RWPE1 (cell line): ENCODE measurements at regions not wholly inside any gene's neighbourhood (a gene's known extent, or its start where the extent isn't known, plus 50 kb on each side); places are given as distances from the start of the nearest gene placed in this dataset.
A peak's percentile ranks its signal among the peaks of the same experiment; 100 is the strongest.

Experiments
- CTCF ChIA-PET: fragments of 350-600 bp; sonication (Branson Sonifier 250); formaldehyde crosslinking; extraction: SDS; loops from one replicate; lab custom pipeline; 2021; lab: Yijun Ruan, JAX
- POLR2A ChIA-PET: fragments of 400-600 bp; formaldehyde crosslinking; extraction: SDS; loops from one replicate; lab custom pipeline; 2020; ENCODE audit warnings: antibody characterized with exemption; ENCODE audit not compliant: low non-redundant PET; lab: Yijun Ruan, JAX
- DNase-seq: peaks from one replicate; pipeline ENCODE4 v3.0.0; 2012; ENCODE audit warnings: low spot score
- H3K27ac ChIP-seq: fragments of 450-650 bp; 2 replicates; pipeline ENCODE4 v1.5.1; 2017
- CTCF ChIP-seq: fragments of 450-650 bp; conservative IDR thresholded peaks from 2 replicates; pipeline ENCODE4 v1.5.1; 2017; ENCODE audit warnings: low read depth, mild to moderate bottlenecking

DNA sequence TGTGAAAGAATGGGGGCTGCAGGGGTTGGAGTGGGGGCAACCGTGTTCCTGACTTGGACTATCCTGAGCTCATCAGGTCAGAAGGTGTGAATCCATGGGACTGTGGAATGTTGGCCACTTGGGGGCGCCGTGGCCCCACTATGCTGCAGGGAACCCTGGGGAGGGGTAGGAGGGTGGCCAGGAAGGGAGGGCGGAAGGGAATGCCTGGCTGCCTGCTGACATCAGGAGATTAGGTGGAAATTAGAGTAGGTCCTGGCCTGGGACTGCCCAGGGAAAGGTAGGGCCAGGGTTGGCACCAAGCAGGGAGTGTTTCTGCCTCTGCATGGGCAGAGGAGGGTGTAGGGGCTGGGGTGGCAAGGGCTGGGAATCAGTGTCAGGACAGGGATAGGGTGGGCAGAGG is 65.8 kb upstream of the PRSS58 start:
- no peak for DNase-seq

DNA sequence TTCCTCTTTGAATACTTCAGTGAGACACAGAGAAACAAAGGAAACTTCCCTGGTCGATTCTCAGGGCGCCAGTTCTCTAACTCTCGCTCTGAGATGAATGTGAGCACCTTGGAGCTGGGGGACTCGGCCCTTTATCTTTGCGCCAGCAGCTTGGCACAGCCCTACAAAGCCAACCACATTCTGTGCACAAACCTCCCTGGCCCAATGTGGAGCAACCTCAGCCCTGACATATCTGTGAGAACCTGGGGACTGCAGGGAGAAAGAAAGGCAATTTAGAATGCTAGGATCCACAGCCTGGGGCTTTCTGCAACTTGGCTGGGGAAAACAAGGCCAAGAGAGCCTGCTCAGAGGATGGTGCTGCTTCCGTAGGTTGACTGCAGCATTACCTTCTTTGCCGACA is 63.5 kb upstream of the PRSS58 start:
- POLR2A ChIA-PET, result no interaction called here
- DNase-seq, result no peak
- TF ChIP-seq CTCF, result no peak
- CTCF ChIA-PET, result interaction anchor here (0.8 kb wide), 1 partner anchor 18 kb away, joined by 3 read pairs; no protein-coding TSS in a partner anchor
- H3K27ac ChIP-seq, result no peak overlapping the region

More for the DNA sequence above, 65.8 kb upstream of the PRSS58 start:
- TF ChIP-seq CTCF, result peak; percentile 14; the same call in 1 of the 2 replicates
- no peak overlapping the region for H3K27ac ChIP-seq
- ChIA-PET CTCF (interaction anchor here (0.6 kb wide), 1 partner anchor 18 kb away, joined by 3 read pairs; no protein-coding TSS in a partner anchor), POLR2A (no interaction called here)

DNA sequence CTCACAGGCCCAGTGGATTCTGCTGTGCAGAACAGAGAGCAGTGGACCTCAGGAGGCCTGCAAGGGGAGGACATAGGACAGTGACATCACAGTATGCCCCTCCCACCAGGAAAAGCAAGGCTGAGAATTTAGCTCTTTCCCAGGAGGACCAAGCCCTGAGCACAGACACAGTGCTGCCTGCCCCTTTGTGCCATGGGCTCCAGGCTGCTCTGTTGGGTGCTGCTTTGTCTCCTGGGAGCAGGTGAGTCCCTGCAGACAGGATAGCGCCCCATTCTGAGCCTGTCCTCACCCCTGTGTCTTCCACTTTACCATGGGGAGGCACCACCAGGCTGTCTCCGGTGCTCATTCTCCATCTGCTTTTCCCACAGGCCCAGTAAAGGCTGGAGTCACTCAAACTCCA is 63.0 kb upstream of the PRSS58 start:
- TF ChIP-seq CTCF, result no peak
- CTCF ChIA-PET, result interaction anchor here (0.8 kb wide), 1 partner anchor 18 kb away, joined by 3 read pairs; no protein-coding TSS in a partner anchor
- POLR2A ChIA-PET, result no interaction called here
- no peak overlapping the region for H3K27ac ChIP-seq
- no peak for DNase-seq

GRCh38 chr7:142319970-142320369 is 62.1 kb upstream of the PRSS58 start:
- no peak for DNase-seq
- CTCF ChIA-PET, result no interaction called here
- no peak for TF ChIP-seq CTCF
- H3K27ac ChIP-seq, result no peak overlapping the region
- POLR2A ChIA-PET, result no interaction called here

DNA sequence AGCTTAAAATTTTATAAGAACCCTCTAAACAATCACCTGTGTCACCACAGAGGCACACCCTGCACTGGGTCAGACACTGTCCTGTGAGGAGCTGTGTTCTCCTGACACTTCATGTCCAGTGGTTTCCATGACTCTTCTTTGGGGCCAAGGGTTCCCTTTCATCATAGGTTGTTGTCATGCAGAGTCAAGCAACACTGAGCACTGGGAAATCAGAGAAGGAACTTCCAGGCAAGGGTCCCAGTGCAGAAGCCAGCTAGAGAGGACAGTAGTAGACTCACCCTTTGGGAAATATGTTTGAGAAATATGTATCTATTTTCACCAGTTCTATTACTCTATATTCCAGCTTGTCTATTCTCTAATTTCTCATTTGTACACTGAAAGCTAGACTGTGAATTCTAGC is 56.4 kb upstream of the PRSS58 start:
- H3K27ac ChIP-seq, result no peak overlapping the region
- DNase-seq, result no peak
- no peak for TF ChIP-seq CTCF
- ChIA-PET POLR2A (no interaction called here), CTCF (interaction anchor here (0.5 to 0.6 kb wide), 2 partner anchors 8 to 9 kb away, joined by 3 read pairs; no protein-coding TSS in a partner anchor)

GRCh38 chr7:142313528-142313927 is 55.7 kb upstream of the PRSS58 start:
- no peak overlapping the region for H3K27ac ChIP-seq
- CTCF ChIA-PET, result interaction anchor here (0.6 kb wide), 1 partner anchor 9 kb away, joined by 3 read pairs; no protein-coding TSS in a partner anchor
- TF ChIP-seq CTCF, result no peak
- POLR2A ChIA-PET, result no interaction called here
- no peak for DNase-seq
